ENCODE measurements at regions not wholly inside any gene's neighbourhood (a gene's known extent, or its start where the extent isn't known, plus 50 kb on each side); places are given as distances from the start of the nearest gene placed in this dataset.

DNA sequence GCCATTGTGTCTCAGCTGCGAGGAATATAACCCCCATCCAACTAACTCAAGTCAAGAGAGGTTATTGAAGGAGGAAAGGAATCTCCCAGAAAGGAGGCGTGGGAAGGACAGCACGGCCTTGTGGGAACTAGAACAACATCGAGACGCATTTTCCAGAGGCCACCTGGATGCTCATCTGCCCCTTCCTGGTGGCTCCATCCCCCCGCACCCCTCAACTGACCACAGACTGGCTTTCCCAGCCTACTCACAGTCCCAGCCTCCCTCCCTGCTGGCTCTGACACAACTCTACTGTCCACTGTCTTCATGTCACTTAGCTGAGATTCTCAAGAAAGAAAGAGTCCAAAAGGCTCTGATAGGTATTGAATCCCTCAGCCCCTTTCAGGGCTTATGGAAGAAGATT, 66.0 kb upstream of the CLMN start:
- no peaks in the 10 kb centered on the region for H3K27me3 ChIP-seq (ENCODE audit: low read depth)
- no peak for DNase-seq
- H3K36me3 ChIP-seq = no peaks in the 10 kb centered on the region
- no peaks in the 10 kb centered on the region for H3K4me1 ChIP-seq
- intact Hi-C loops (cut with DNase I) = no loop called here
- TF ChIP-seq, protein P1, sequence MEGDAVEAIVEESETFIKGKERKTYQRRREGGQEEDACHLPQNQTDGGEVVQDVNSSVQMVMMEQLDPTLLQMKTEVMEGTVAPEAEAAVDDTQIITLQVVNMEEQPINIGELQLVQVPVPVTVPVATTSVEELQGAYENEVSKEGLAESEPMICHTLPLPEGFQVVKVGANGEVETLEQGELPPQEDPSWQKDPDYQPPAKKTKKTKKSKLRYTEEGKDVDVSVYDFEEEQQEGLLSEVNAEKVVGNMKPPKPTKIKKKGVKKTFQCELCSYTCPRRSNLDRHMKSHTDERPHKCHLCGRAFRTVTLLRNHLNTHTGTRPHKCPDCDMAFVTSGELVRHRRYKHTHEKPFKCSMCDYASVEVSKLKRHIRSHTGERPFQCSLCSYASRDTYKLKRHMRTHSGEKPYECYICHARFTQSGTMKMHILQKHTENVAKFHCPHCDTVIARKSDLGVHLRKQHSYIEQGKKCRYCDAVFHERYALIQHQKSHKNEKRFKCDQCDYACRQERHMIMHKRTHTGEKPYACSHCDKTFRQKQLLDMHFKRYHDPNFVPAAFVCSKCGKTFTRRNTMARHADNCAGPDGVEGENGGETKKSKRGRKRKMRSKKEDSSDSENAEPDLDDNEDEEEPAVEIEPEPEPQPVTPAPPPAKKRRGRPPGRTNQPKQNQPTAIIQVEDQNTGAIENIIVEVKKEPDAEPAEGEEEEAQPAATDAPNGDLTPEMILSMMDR (IDR thresholded peaks at IDR 0.05) = no peak
- H3K4me3 ChIP-seq = no peak overlapping the region
- ATAC-seq = no peak
- H3K9me3 ChIP-seq = no peaks in the 10 kb centered on the region
- H3K27ac ChIP-seq = no peak overlapping the region

DNA sequence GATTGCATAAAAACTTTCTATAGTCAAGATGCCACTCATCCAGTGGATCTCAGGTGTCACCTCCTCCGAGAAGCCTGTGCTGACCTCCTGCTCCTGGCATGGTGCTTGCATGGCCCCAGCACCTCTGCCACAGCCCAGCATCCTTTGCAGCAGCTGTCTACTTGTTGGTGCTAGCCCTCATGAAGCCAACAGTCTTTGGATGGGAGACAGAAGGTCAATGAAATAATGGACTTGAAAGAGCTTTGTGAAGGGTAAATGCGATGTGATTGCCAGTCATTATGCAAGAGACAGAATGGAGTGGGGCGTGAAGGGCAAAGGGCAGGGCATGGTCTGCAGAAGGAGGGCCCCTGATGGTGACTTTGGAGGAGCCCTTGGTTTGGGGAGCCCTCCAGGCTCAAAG, 63.0 kb upstream of the CLMN start:
- TF ChIP-seq, protein P1 (IDR thresholded peaks at IDR 0.05) = no peak
- Histone ChIP-seq H3K4me1 (no peaks in the 10 kb centered on the region), H3K27me3 (ENCODE audit: low read depth) (no peaks in the 10 kb centered on the region), H3K4me3 (no peak overlapping the region), H3K27ac (no peak overlapping the region), H3K9me3 (peaks cover 19% of the 10 kb centered on the region), H3K36me3 (no peaks in the 10 kb centered on the region)
- no peak for ATAC-seq
- intact Hi-C loops (cut with DNase I) = no loop called here
- DNase-seq = no peak

DNA sequence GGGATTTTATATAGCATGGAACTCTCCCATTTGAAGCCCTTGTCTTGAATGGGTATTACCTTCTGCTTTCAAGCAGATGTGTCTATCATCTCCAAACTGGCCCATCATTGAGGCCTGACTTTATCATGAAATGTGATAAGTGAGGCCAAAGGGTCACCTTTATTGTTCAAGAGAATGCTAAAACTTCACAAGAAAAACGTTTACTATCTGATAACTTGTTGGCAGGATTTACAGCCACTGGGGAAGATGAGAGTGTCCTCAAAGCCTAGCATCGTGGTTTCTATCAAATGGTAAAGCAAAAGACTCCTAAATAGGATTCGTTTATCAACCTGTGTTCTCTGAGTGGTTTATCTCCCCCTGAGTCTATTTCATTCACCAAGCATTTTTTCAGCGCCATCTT, 62.0 kb upstream of the CLMN start:
- Histone ChIP-seq H3K4me1 (no peaks in the 10 kb centered on the region), H3K27ac (no peak overlapping the region), H3K9me3 (peaks cover 19% of the 10 kb centered on the region), H3K27me3 (ENCODE audit: low read depth) (no peaks in the 10 kb centered on the region), H3K36me3 (no peaks in the 10 kb centered on the region), H3K4me3 (no peak overlapping the region)
- ATAC-seq = no peak
- TF ChIP-seq, protein P1 (IDR thresholded peaks at IDR 0.05) = no peak
- intact Hi-C loops (cut with DNase I) = no loop called here
- no peak for DNase-seq

DNA sequence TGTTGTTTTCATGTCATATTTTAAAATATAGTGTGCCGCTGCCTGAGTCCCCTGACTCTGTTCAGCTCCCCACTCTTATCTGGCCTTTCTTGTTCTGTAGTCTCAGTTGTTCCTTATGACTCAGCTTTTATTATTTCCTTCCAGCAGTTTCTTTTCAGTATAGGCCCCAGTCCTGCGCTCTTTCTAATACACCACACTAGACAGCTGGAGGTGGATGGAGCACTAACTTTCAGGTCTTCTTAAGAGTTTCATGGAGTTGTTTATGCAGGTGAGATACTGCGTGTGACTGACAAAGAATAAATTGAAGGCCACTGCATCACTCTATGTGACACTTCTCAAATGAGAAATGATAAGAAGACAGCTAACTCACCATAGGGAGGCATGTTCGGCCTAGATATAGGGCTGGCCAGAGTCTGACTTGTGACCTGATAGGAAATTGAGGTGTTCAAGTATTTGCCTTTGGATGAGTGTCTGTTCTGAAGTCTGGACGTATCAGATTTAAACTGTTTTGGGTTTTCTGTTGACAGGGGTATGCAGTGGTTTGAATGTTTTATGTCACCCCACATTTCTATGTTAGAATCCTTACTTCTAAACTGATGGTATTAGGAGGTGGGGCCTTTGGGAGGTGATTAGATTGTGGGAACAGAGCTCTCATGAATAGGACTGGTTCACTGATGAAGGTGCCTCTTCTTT, 60.8 kb upstream of the CLMN start:
- no peak for ATAC-seq
- no peak for DNase-seq
- intact Hi-C loops (cut with DNase I) = no loop called here

DNA sequence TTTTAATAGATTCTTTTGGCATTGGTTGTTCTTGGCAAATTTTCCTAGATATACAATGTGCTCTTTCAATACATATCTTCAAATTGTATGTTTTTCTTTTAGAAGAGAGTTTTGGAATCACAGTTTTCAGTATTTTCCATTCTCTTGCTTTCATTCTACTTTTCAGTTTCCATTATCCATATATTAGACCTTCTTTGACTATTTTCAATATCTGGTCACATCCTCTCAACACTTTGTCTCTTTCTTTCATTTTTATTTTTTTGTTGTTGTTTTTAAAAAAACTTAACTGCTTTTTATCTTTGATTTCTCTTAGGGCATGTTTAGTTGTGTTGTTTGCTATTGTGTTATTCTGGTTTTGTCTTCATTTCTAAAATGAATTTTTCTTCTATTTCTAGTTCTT, 59.9 kb upstream of the CLMN start:
- Histone ChIP-seq H3K27ac (no peak overlapping the region), H3K9me3 (peaks cover 19% of the 10 kb centered on the region), H3K4me1 (no peaks in the 10 kb centered on the region), H3K36me3 (no peaks in the 10 kb centered on the region), H3K27me3 (ENCODE audit: low read depth) (no peaks in the 10 kb centered on the region), H3K4me3 (no peak overlapping the region)
- intact Hi-C loops (cut with DNase I) = no loop called here
- TF ChIP-seq, protein P1 (IDR thresholded peaks at IDR 0.05) = no peak
- DNase-seq (no peak), ATAC-seq (no peak)

More for the DNA sequence above, 60.8 kb upstream of the CLMN start:
- Histone ChIP-seq H3K27ac (no peak overlapping the region), H3K27me3 (ENCODE audit: low read depth) (no peaks in the 10 kb centered on the region), H3K36me3 (no peaks in the 10 kb centered on the region), H3K4me3 (no peak overlapping the region), H3K4me1 (no peaks in the 10 kb centered on the region), H3K9me3 (peaks cover 19% of the 10 kb centered on the region)
- TF ChIP-seq, protein P1 (IDR thresholded peaks at IDR 0.05) = no peak

All from lower lobe of right lung (tissue), 2 donors.